ENCODE measurements at regions not wholly inside any gene's neighbourhood (a gene's known extent, or its start where the extent isn't known, plus 50 kb on each side); places are given as distances from the start of the nearest gene placed in this dataset.

- intact Hi-C loops (cut with DNase I): no loop called here
- Histone ChIP-seq H3K9me3 (replicated peaks in 1 of 3) (peaks cover 0 to 5% (median 0%) of the 10 kb centered on the region in 3 donors), H3K27me3 (no peaks in the 10 kb centered on the region), H3K4me3 (no peak overlapping the region), H3K36me3 (replicated peaks in 1 of 2) (no peaks in the 10 kb centered on the region), H3K4me1 (replicated peaks in 1 of 2) (no peaks in the 10 kb centered on the region), H3K27ac (no peak overlapping the region)
- DNase-seq: no peak
- whole genome bisulfite sequencing, 4 donors: 72 to 85% (median 79%) methylated on average over 2 of the region's 2 CpGs
- TF ChIP-seq POLR2A (IDR thresholded peaks at IDR 0.05): no peak
- no peak for TF ChIP-seq CTCF (IDR thresholded peaks at IDR 0.05)
Observed at GRCh38 chr2:220337611-220338440, 710.4 kb downstream of the SLC4A3 start.

- intact Hi-C loops (cut with DNase I): no loop called here
- H3K4me1 ChIP-seq (replicated peaks in 1 of 2): no peaks in the 10 kb centered on the region
- no peak for DNase-seq
- no peaks in the 10 kb centered on the region for H3K9me3 ChIP-seq (replicated peaks in 1 of 3)
- H3K27me3 ChIP-seq: no peaks in the 10 kb centered on the region
- WGBS, 4 donors: 58 to 66% (median 60%) methylated on average over 3 of the region's 3 CpGs
- H3K4me3 ChIP-seq: no peak overlapping the region
- H3K27ac ChIP-seq: no peak overlapping the region
- TF ChIP-seq POLR2A (IDR thresholded peaks at IDR 0.05) (no peak), CTCF (IDR thresholded peaks at IDR 0.05) (no peak)
- H3K36me3 ChIP-seq (replicated peaks in 1 of 2): no peaks in the 10 kb centered on the region
Observed at GRCh38 chr2:220341014-220341413, 713.6 kb downstream of the SLC4A3 start.

GRCh38 chr2:220346919-220347318 lies 719.5 kb downstream of the SLC4A3 start:
- TF ChIP-seq POLR2A (IDR thresholded peaks at IDR 0.05): no peak
- TF ChIP-seq CTCF (IDR thresholded peaks at IDR 0.05): no peak
- no peak for DNase-seq
- H3K9me3 ChIP-seq (replicated peaks in 1 of 3): no peaks in the 10 kb centered on the region
- no peaks in the 10 kb centered on the region for H3K4me1 ChIP-seq (replicated peaks in 1 of 2)
- no peak overlapping the region for H3K4me3 ChIP-seq
- intact Hi-C loops (cut with DNase I): no loop called here
- H3K27ac ChIP-seq: no peak overlapping the region
- no peaks in the 10 kb centered on the region for H3K36me3 ChIP-seq (replicated peaks in 1 of 2)
- 66 to 71% (median 67%) methylated on average over 1 of the region's 1 CpG for WGBS, 4 donors
- H3K27me3 ChIP-seq: no peaks in the 10 kb centered on the region

- WGBS, 4 donors: 73 to 84% (median 77%) methylated on average over 2 of the region's 2 CpGs
- Histone ChIP-seq H3K4me3 (no peak overlapping the region), H3K27me3 (no peaks in the 10 kb centered on the region), H3K4me1 (replicated peaks in 1 of 2) (no peaks in the 10 kb centered on the region), H3K36me3 (replicated peaks in 1 of 2) (no peaks in the 10 kb centered on the region), H3K27ac (no peak overlapping the region), H3K9me3 (replicated peaks in 1 of 3) (no peaks in the 10 kb centered on the region)
- DNase-seq: no peak
- intact Hi-C loops (cut with DNase I): no loop called here
- no peak for TF ChIP-seq CTCF (IDR thresholded peaks at IDR 0.05)
- TF ChIP-seq POLR2A (IDR thresholded peaks at IDR 0.05): no peak
Observed at GRCh38 chr2:220347626-220348025, 720.2 kb downstream of the SLC4A3 start.
